Esophagus muscularis mucosa (tissue), 4 donors: ENCODE measurements at regions not wholly inside any gene's neighbourhood (a gene's known extent, or its start where the extent isn't known, plus 50 kb on each side); places are given as distances from the start of the nearest gene placed in this dataset.
"Not testable (repeated sequence)": the region's sequence is repeated elsewhere in the genome, so short reads cannot be mapped to it uniquely, and the experiment has no call there.

Experiments
- DNase-seq: peaks from one replicate; pipeline ENCODE4 v3.0.0-alpha.2; 2017; ENCODE audit errors: extremely low spot score
- H3K27ac ChIP-seq, 4 donors: fragments of 200-600 bp; sonication (generic); replicated peaks in 1 of 4; 1 replicate in 3 of 4; 2 replicates in 1 of 4; pipeline ENCODE4 v1.5.1; 2016 to 2019; ENCODE audit warnings: mild to moderate bottlenecking in 1 of 4
- H3K27me3 ChIP-seq, 4 donors: fragments of 200-600 bp; sonication (generic); one replicate each; pipeline versions ENCODE4 v1.5.1 to v1.6.0; 2016 to 2019
- H3K36me3 ChIP-seq, 4 donors: fragments of 200-600 bp; sonication (generic); one replicate each; pipeline ENCODE4 v1.5.1; 2016 to 2019
- H3K4me1 ChIP-seq, 4 donors: fragments of 200-600 bp; sonication (generic); one replicate each; pipeline ENCODE4 v1.5.1; 2016 to 2019
- H3K4me3 ChIP-seq, 4 donors: fragments of 200-600 bp; sonication (generic); 1 replicate in 2 of 4; 2 replicates in 2 of 4; pipeline ENCODE4 v1.5.1; 2016 to 2019; ENCODE audit warnings: mild to moderate bottlenecking in 4 of 4, moderate library complexity in 1 of 4
- H3K9me3 ChIP-seq, 4 donors: fragments of 200-600 bp; sonication (generic); 1 replicate in 3 of 4; 2 replicates in 1 of 4; pipeline ENCODE4 v1.5.1; 2016 to 2019
- CTCF ChIP-seq, 3 experiments: fragments of 200-600 bp in 2 of 3; fragments of 450-650 bp in 1 of 3; sonication (generic) in 2 of 3; IDR thresholded peaks; one replicate each; pipeline ENCODE4 v1.5.1; 2017 to 2019; ENCODE audit warnings: antibody characterized with exemption in 3 of 3, mild to moderate bottlenecking in 2 of 3, moderate library complexity in 1 of 3
- EP300 ChIP-seq: sonication (generic); formaldehyde crosslinking; IDR thresholded peaks from one replicate; pipeline ENCODE4 v1.6.1; 2017; ENCODE audit warnings: antibody characterized with exemption
- POLR2A ChIP-seq: fragments of 450-650 bp; IDR thresholded peaks from one replicate; pipeline ENCODE4 v1.6.1; 2017; ENCODE audit warnings: antibody characterized with exemption, moderate library complexity, mild to moderate bottlenecking, low read depth
- POLR2AphosphoS5 ChIP-seq, 2 donors: sonication (generic); formaldehyde crosslinking; IDR thresholded peaks; one replicate each; pipeline ENCODE4 v1.6.1; 2017; ENCODE audit warnings: antibody characterized with exemption in 2 of 2
- WGBS: methylation state at CpG from one replicate; pipeline ENCODE4 v1.1.5; 2018; 5-methylcytosine and 5-hydroxymethylcytosine counted together
- intact Hi-C: fragments of 100-400 bp; cut with DNase I; formaldehyde crosslinking; loops from one replicate; pipeline ENCODE4 v1.15.1; 2023

- no peak for TF ChIP-seq POLR2AphosphoS5 (IDR thresholded peaks at IDR 0.05)
- TF ChIP-seq POLR2A: no peak
- no peak for TF ChIP-seq CTCF (IDR thresholded peaks at IDR 0.05)
- TF ChIP-seq EP300: no peak
- intact Hi-C loops: no loop called here
- no peaks in the 10 kb centered on the region for H3K4me1 ChIP-seq
These were observed 197.1 kb upstream of the HCN1 start for GRCh38 chr5:45893309-45893708.

GRCh38 chr5:45890441-45891080 lies 194.4 kb upstream of the HCN1 start:
- intact Hi-C loops, H3K36me3 ChIP-seq, H3K4me1 ChIP-seq, DNase-seq, H3K27me3 ChIP-seq, H3K4me3 ChIP-seq, H3K27ac ChIP-seq: not testable (repeated sequence)
- H3K9me3 ChIP-seq: peaks cover 0 to 27% (median 6%) of the 10 kb centered on the region in 4 donors
- 95% methylated on average over 5 of the region's 28 CpGs for WGBS

More at GRCh38 chr5:45893309-45893708, 197.1 kb upstream of the HCN1 start:
- Histone ChIP-seq H3K4me3 (no peak overlapping the region), H3K27ac (no peak overlapping the region), H3K9me3 (peaks cover 0 to 26% (median 6%) of the 10 kb centered on the region in 4 donors), H3K36me3 (no peaks in the 10 kb centered on the region), H3K27me3 (no peaks in the 10 kb centered on the region)
- no peak for DNase-seq

DNA sequence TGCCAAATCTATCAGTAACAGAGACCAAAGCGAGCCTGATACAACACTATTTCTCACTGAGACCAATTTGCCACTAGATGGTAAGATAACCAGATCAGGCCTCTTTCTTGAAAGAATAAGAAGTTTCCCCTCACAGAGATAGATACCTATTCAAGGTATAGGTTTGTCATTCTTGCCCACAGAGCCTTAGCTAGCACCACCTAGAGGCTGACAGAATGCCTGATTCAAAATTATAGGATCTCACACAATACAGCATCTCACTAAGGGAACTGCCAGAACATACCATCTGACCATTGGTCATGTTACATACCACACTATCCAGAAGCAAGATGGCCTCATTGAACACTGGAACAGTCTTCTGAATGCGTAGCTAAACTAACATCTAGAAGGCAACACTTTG lies 166.6 kb upstream of the HCN1 start:
- WGBS: 17% methylated on average over 2 of the region's 2 CpGs
- TF ChIP-seq CTCF (IDR thresholded peaks at IDR 0.05) (no peak), POLR2A (no peak), POLR2AphosphoS5 (IDR thresholded peaks at IDR 0.05) (no peak), EP300 (no peak)
- no peak overlapping the region for H3K27ac ChIP-seq
- no peak for DNase-seq
- no peak overlapping the region for H3K4me3 ChIP-seq
- no peaks in the 10 kb centered on the region for H3K4me1 ChIP-seq
- no peaks in the 10 kb centered on the region for H3K36me3 ChIP-seq
- peaks cover 0 to 5% (median 0%) of the 10 kb centered on the region in 4 donors for H3K9me3 ChIP-seq
- no peaks in the 10 kb centered on the region for H3K27me3 ChIP-seq
- intact Hi-C loops: no loop called here

DNA sequence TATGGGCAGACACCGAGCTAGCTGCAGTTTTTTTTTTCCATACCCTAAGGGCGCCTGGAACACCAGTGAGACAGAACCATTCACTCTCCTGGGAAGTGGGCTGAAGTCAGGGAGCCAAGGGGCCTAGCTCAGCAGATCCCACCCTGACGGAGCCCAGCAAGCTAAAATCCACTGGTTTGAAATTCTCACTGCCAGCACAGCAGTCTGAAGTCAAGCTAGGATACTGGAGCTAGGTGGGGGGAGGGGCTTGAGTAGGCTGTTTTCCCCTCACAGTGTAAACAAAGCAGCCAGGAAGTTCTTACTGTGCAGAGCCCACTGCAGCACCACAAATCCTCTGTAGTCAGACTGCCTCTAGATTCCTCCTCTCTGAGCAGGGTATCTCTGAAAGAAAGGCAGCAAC lies 151.7 kb upstream of the HCN1 start:
- no peak for DNase-seq

DNA sequence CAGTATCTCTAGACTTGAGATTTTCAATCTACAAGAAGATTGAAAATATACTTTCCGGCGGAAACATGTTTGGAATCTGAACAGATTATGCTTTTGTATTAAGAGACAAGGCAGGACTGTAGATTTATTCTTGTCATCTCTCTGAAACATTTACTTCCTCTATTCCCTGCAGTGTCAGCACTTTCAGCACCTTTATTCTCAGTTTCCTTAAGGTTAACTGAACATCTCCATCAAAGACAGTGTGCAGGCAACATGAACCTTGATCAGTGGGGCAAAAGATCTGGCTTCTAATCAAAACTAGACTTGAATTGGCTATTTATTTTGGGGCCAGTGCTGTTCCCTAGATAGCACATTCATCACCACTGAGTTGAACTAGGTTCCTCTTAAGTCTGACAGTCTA lies 129.9 kb upstream of the HCN1 start:
- Histone ChIP-seq H3K36me3 (no peaks in the 10 kb centered on the region), H3K4me1 (no peaks in the 10 kb centered on the region), H3K4me3 (no peak overlapping the region), H3K9me3 (no peaks in the 10 kb centered on the region), H3K27ac (no peak overlapping the region), H3K27me3 (no peaks in the 10 kb centered on the region)
- TF ChIP-seq EP300 (no peak), CTCF (IDR thresholded peaks at IDR 0.05) (no peak), POLR2A (no peak), POLR2AphosphoS5 (IDR thresholded peaks at IDR 0.05) (no peak)
- intact Hi-C loops: no loop called here
- 94% methylated on average over 2 of the region's 2 CpGs for WGBS
- no peak for DNase-seq

More for the DNA sequence above, 151.7 kb upstream of the HCN1 start:
- Histone ChIP-seq H3K4me3 (no peak overlapping the region), H3K9me3 (peaks cover 0 to 18% (median 6%) of the 10 kb centered on the region in 4 donors), H3K36me3 (no peaks in the 10 kb centered on the region), H3K27ac (no peak overlapping the region), H3K27me3 (no peaks in the 10 kb centered on the region), H3K4me1 (no peaks in the 10 kb centered on the region)
- intact Hi-C loops: no loop called here
- no peak for TF ChIP-seq EP300
- no peak for TF ChIP-seq CTCF (IDR thresholded peaks at IDR 0.05)
- TF ChIP-seq POLR2AphosphoS5 (IDR thresholded peaks at IDR 0.05): no peak
- no peak for TF ChIP-seq POLR2A
- WGBS: 67% methylated on average over 3 of the region's 3 CpGs
